AG09319 (cell line): ENCODE measurements at regions not wholly inside any gene's neighbourhood (a gene's known extent, or its start where the extent isn't known, plus 50 kb on each side); places are given as distances from the start of the nearest gene placed in this dataset.

Experiments used
- DNase-seq: peaks from one replicate; pipeline ENCODE4 v3.0.0-alpha.2; 2010; ENCODE audit warnings: low read depth; ENCODE audit errors: extremely low read depth
- CTCF ChIP-seq: IDR thresholded peaks from 2 replicates; pipeline ENCODE4 v1.5.1; 2011; ENCODE audit warnings: low read depth, mild to moderate bottlenecking, inconsistent platforms, low read length, moderate library complexity

- no peak for DNase-seq
- no peak for TF ChIP-seq CTCF
These were observed 135.6 kb upstream of the LYZL2 start for GRCh38 chr10:30765022-30765615.

- DNase-seq, result no peak
These were observed 134.4 kb upstream of the LYZL2 start for GRCh38 chr10:30763918-30764317.

GRCh38 chr10:30762620-30763019, 133.1 kb upstream of the LYZL2 start:
- TF ChIP-seq CTCF, result no peak

More at GRCh38 chr10:30763918-30764317, 134.4 kb upstream of the LYZL2 start:
- no peak for TF ChIP-seq CTCF

DNA sequence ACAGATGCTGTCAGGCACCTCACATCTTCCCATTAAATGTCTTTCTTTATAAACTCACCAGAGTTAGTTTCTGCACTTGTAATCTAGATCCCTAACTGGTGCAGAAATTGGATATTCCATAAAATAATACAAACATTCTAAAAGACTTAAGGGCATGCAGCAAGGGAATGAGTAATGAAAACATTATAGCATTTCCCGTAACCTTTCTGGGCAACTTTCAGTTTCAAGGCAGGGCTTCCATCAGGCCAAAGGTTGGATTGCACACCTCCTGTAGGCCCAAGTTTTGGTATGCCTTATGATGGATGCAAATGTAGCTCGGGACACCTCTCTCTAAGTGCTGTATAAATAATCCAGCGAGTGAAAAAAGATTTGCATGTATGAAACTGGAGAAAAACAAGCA, 129.9 kb upstream of the LYZL2 start:
- no peak for DNase-seq
- TF ChIP-seq CTCF, result no peak

More at GRCh38 chr10:30762620-30763019, 133.1 kb upstream of the LYZL2 start:
- DNase-seq, result no peak

- no peak for DNase-seq
- TF ChIP-seq CTCF, result no peak
These were observed 128.8 kb upstream of the LYZL2 start for GRCh38 chr10:30758338-30758737.

DNA sequence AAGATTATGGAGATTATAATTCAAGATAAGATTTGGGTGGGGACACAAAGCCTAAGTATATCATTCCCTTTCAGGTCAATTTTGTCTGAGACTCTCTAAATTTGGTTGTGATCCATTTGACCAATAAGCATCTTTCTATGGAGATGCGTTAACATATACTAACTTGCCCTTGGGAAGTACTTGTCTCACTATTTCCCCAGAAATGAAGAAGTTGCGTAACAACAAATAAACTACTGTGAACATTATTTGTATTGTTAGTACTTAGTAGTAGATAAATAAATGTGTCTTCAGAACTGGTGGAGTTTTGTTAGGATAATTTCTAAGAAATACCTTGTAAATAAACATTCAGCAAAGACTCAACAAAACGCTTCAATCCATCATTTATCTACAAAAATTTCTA, 127.3 kb upstream of the LYZL2 start:
- TF ChIP-seq CTCF, result no peak
- no peak for DNase-seq

- no peak for TF ChIP-seq CTCF
- no peak for DNase-seq
These were observed 126.6 kb upstream of the LYZL2 start for GRCh38 chr10:30756151-30756550.
